GM13976 (cell line): ENCODE measurements at regions not wholly inside any gene's neighbourhood (a gene's known extent, or its start where the extent isn't known, plus 50 kb on each side); places are given as distances from the start of the nearest gene placed in this dataset.

Source experiments
- DNase-seq: peaks from one replicate; pipeline ENCODE4 v3.0.0; 2012; ENCODE audit warnings: low spot score
- CTCF ChIP-seq: IDR thresholded peaks from 2 replicates; pipeline ENCODE4 v1.5.1; 2012; ENCODE audit warnings: borderline replicate concordance, mild to moderate bottlenecking; ENCODE audit not compliant: insufficient read depth; ENCODE audit errors: extremely low read depth, missing control alignments, control extremely low read depth
- in situ Hi-C: fragments of 300-500 bp; cut with MboI; formaldehyde crosslinking; loops from one replicate; pipeline ENCODE4 v1.12.0; 2022; ENCODE audit warnings: low sequenced_read_pairs, mixed read lengths, inconsistent platforms; ENCODE audit not compliant: unreplicated experiment

- in situ Hi-C loops: no loop called here
- no peak for TF ChIP-seq CTCF
- DNase-seq: no peak
These were observed 300.6 kb upstream of the LMCD1 start for GRCh38 chr3:8200996-8201395.

DNA sequence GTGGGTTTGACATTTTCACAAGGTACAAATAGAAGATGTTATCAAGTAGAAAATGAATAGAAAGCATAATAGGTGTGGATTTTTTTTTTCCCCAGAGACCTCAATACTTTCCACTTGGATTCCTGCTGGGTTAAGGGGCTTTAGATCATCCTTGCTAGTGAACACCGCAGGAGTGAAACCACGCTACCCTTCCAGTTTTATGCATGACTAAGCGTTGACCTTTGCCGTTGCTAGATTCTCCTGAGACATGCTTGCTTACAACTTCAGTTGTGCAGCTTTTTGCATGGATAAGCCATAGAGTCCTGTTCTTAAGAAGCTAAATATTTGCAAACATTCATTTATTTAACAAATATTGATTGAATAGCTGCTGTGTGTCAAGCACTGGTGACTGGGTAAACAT lies 299.7 kb upstream of the LMCD1 start:
- in situ Hi-C loops: no loop called here
- DNase-seq: no peak

DNA sequence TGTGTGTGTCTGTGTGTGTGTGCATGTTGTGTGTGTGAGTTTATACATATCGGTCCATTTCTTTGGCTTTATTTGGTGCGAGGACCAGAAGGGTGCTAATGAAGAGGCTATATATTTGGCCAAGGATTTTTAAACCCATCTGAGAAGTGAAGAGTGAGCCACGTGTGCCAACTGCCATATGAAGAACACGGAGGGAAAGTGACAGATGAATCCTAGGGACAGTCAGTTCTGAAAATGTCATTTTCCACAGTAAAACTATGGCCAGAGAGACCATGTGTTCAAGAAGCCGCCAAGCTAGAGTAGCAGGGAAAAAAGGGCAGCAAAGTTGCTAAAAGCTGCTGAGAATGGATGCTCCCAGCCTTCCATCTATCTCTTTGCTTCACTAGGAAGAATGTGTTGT lies 297.3 kb upstream of the LMCD1 start:
- TF ChIP-seq CTCF: no peak
- no peak for DNase-seq
- in situ Hi-C loops: no loop called here

More for the DNA sequence above, 299.7 kb upstream of the LMCD1 start:
- TF ChIP-seq CTCF: no peak

DNA sequence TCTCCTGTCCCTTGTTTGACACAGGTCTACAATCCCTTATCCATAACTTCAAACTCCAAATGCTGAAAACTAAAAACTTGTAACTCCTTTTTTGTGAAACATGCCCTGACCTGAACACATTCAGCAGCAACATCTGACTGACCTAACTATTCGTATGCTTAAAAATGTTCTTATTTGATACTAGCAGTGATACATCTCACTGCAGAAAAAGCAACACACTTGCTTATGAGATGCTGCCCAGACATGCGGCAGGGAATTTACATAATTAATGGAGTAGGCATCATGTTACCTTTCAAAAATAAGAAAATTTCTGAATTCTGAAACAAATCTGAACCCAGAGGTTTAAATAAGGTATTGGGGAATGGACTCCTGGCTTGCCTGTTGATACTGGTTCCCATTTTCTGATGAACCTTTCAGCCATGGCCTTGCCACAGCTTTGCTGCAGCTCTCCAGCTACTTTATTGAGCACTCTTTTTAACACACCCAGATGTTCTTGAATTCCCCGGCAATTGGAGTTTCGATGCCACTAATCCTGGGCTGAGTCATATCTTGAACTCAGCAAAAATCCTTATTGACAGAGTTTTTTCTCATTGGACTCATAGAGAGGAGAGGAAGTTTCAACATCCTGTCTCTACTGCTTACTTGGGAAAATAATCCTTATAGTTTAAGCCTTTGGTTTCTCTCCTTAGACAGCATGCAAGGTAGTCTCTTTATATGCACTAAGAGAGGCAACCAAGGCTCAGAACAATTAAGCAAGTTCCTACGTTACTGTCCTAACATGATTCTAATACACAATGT lies 296.6 kb upstream of the LMCD1 start:
- TF ChIP-seq CTCF: no peak
- in situ Hi-C loops: no loop called here
- DNase-seq: no peak

DNA sequence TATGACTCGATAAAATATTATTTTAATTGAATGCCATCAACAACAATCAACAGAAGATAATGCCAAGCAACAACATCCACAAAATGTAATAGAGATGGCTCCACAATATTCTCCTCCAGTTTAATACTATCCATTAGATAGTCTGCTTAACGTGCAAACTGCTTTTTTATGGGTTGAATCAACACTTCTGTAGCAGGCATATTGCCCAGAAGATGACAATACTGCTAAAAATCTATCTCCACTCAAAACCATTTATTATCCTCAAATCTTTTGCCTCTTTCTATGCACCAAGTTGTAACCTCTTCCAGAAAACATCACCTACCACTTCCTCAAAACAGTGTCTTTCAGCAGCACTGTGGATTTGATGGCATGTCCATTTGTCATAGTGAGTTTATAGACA lies 295.7 kb upstream of the LMCD1 start:
- in situ Hi-C loops: no loop called here
- DNase-seq: no peak
- TF ChIP-seq CTCF: no peak

GRCh38 chr3:8206971-8207617 lies 294.5 kb upstream of the LMCD1 start:
- no peak for DNase-seq
- no peak for TF ChIP-seq CTCF
- in situ Hi-C loops: no loop called here
